ENCODE measurements at regions not wholly inside any gene's neighbourhood (a gene's known extent, or its start where the extent isn't known, plus 50 kb on each side); places are given as distances from the start of the nearest gene placed in this dataset.

- H3K27ac Mint-ChIP-seq, result no peak overlapping the region
- no peak overlapping the region for H3K4me3 Mint-ChIP-seq
- H3K4me1 Mint-ChIP-seq (ENCODE audit: low read depth), result peaks cover 54% of the 10 kb centered on the region
- DNase-seq, result no peak
- H3K36me3 Mint-ChIP-seq (ENCODE audit: insufficient read depth in 2 of 2), result no peaks in the 10 kb centered on the region
- no peak for ATAC-seq (replicated peaks in 1 of 2)
- peaks cover 17% of the 10 kb centered on the region for H3K27me3 Mint-ChIP-seq (ENCODE audit: low read depth)
- H3K9me3 Mint-ChIP-seq, result no peaks in the 10 kb centered on the region
Measured at GRCh38 chr5:68431601-68432337, 216.2 kb downstream of the PIK3R1 start.

GRCh38 chr5:68432682-68433081 lies 217.1 kb downstream of the PIK3R1 start:
- Mint-ChIP-seq H3K27me3 (ENCODE audit: low read depth) (peaks cover 13% of the 10 kb centered on the region), H3K4me1 (ENCODE audit: low read depth) (peaks cover 53% of the 10 kb centered on the region), H3K36me3 (ENCODE audit: insufficient read depth in 2 of 2) (no peaks in the 10 kb centered on the region), H3K9me3 (no peaks in the 10 kb centered on the region), H3K27ac (no peak overlapping the region), H3K4me3 (peak overlapping the region in 1 of 2 donors; percentile 20)
- no peak for ATAC-seq (replicated peaks in 1 of 2)
- DNase-seq, result peak; percentile 9 to 16

- peaks cover 20% of the 10 kb centered on the region for H3K27me3 Mint-ChIP-seq (ENCODE audit: low read depth)
- no peaks in the 10 kb centered on the region for H3K9me3 Mint-ChIP-seq
- ATAC-seq (replicated peaks in 1 of 2), result no peak
- peak overlapping the region; percentile 90 for H3K27ac Mint-ChIP-seq
- no peak for DNase-seq
- H3K36me3 Mint-ChIP-seq (ENCODE audit: insufficient read depth in 2 of 2), result no peaks in the 10 kb centered on the region
- peaks cover 53% of the 10 kb centered on the region for H3K4me1 Mint-ChIP-seq (ENCODE audit: low read depth)
- H3K4me3 Mint-ChIP-seq, result peak overlapping the region; percentile 69 to 77
Measured at GRCh38 chr5:68433526-68433922, 218.0 kb downstream of the PIK3R1 start.

- Mint-ChIP-seq H3K4me1 (ENCODE audit: low read depth) (peaks cover 53% of the 10 kb centered on the region), H3K9me3 (no peaks in the 10 kb centered on the region), H3K4me3 (peak overlapping the region; percentile 69 to 77), H3K27me3 (ENCODE audit: low read depth) (peaks cover 25% of the 10 kb centered on the region), H3K27ac (peak overlapping the region; percentile 90), H3K36me3 (ENCODE audit: insufficient read depth in 2 of 2) (no peaks in the 10 kb centered on the region)
- peak; percentile 95 for ATAC-seq (replicated peaks in 1 of 2)
- peak; percentile 93 to 96 for DNase-seq
Measured at GRCh38 chr5:68433923-68434879, 218.6 kb downstream of the PIK3R1 start.

- DNase-seq, result no peak
- peak overlapping the region in 1 of 2 donors; percentile 69 for H3K4me3 Mint-ChIP-seq
- peaks cover 51% of the 10 kb centered on the region for H3K4me1 Mint-ChIP-seq (ENCODE audit: low read depth)
- no peaks in the 10 kb centered on the region for H3K9me3 Mint-ChIP-seq
- no peak for ATAC-seq (replicated peaks in 1 of 2)
- H3K36me3 Mint-ChIP-seq (ENCODE audit: insufficient read depth in 2 of 2), result no peaks in the 10 kb centered on the region
- H3K27me3 Mint-ChIP-seq (ENCODE audit: low read depth), result peaks cover 24% of the 10 kb centered on the region
- no peak overlapping the region for H3K27ac Mint-ChIP-seq
Measured at GRCh38 chr5:68435611-68436010, 220.1 kb downstream of the PIK3R1 start.

GRCh38 chr5:68436686-68437520 lies 221.3 kb downstream of the PIK3R1 start:
- Mint-ChIP-seq H3K27me3 (ENCODE audit: low read depth) (peaks cover 24% of the 10 kb centered on the region), H3K36me3 (ENCODE audit: insufficient read depth in 2 of 2) (no peaks in the 10 kb centered on the region), H3K27ac (no peak overlapping the region), H3K4me3 (no peak overlapping the region), H3K9me3 (no peaks in the 10 kb centered on the region), H3K4me1 (ENCODE audit: low read depth) (peaks cover 50% of the 10 kb centered on the region)
- ATAC-seq (replicated peaks in 1 of 2) (no peak), DNase-seq (no peak)

GRCh38 chr5:68438876-68439275 lies 223.3 kb downstream of the PIK3R1 start:
- Mint-ChIP-seq H3K9me3 (no peaks in the 10 kb centered on the region), H3K27me3 (ENCODE audit: low read depth) (peaks cover 35% of the 10 kb centered on the region), H3K27ac (no peak overlapping the region), H3K36me3 (ENCODE audit: insufficient read depth in 2 of 2) (no peaks in the 10 kb centered on the region), H3K4me1 (ENCODE audit: low read depth) (peaks cover 44% of the 10 kb centered on the region), H3K4me3 (no peak overlapping the region)
- ATAC-seq (replicated peaks in 1 of 2) (no peak), DNase-seq (no peak)

GRCh38 chr5:68440245-68440644 lies 224.7 kb downstream of the PIK3R1 start:
- H3K4me3 Mint-ChIP-seq, result no peak overlapping the region
- peaks cover 30% of the 10 kb centered on the region for H3K4me1 Mint-ChIP-seq (ENCODE audit: low read depth)
- ATAC-seq (replicated peaks in 1 of 2) (no peak), DNase-seq (no peak)
- no peaks in the 10 kb centered on the region for H3K36me3 Mint-ChIP-seq (ENCODE audit: insufficient read depth in 2 of 2)
- peaks cover 35% of the 10 kb centered on the region for H3K27me3 Mint-ChIP-seq (ENCODE audit: low read depth)
- no peaks in the 10 kb centered on the region for H3K9me3 Mint-ChIP-seq
- no peak overlapping the region for H3K27ac Mint-ChIP-seq

GRCh38 chr5:68440651-68441050 lies 225.1 kb downstream of the PIK3R1 start:
- peaks cover 35% of the 10 kb centered on the region for H3K27me3 Mint-ChIP-seq (ENCODE audit: low read depth)
- no peak for ATAC-seq (replicated peaks in 1 of 2)
- peaks cover 26% of the 10 kb centered on the region for H3K4me1 Mint-ChIP-seq (ENCODE audit: low read depth)
- DNase-seq, result no peak
- H3K36me3 Mint-ChIP-seq (ENCODE audit: insufficient read depth in 2 of 2), result no peaks in the 10 kb centered on the region
- no peak overlapping the region for H3K4me3 Mint-ChIP-seq
- H3K27ac Mint-ChIP-seq, result no peak overlapping the region
- H3K9me3 Mint-ChIP-seq, result no peaks in the 10 kb centered on the region

- ATAC-seq (replicated peaks in 1 of 2) (peak; percentile 89 to 94), DNase-seq (peak in 1 of 2 donors; percentile 35)
- H3K4me1 Mint-ChIP-seq (ENCODE audit: low read depth), result peaks cover 25% of the 10 kb centered on the region
- peak overlapping the region; percentile 8 for H3K27ac Mint-ChIP-seq
- no peaks in the 10 kb centered on the region for H3K9me3 Mint-ChIP-seq
- peaks cover 35% of the 10 kb centered on the region for H3K27me3 Mint-ChIP-seq (ENCODE audit: low read depth)
- H3K36me3 Mint-ChIP-seq (ENCODE audit: insufficient read depth in 2 of 2), result no peaks in the 10 kb centered on the region
- H3K4me3 Mint-ChIP-seq, result peak overlapping the region in 1 of 2 donors; percentile 10
Measured at GRCh38 chr5:68441309-68442073, 225.9 kb downstream of the PIK3R1 start.

- Mint-ChIP-seq H3K9me3 (no peaks in the 10 kb centered on the region), H3K4me1 (ENCODE audit: low read depth) (peaks cover 25% of the 10 kb centered on the region), H3K27ac (no peak overlapping the region), H3K27me3 (ENCODE audit: low read depth) (peaks cover 33% of the 10 kb centered on the region), H3K4me3 (no peak overlapping the region), H3K36me3 (ENCODE audit: insufficient read depth in 2 of 2) (no peaks in the 10 kb centered on the region)
- ATAC-seq (replicated peaks in 1 of 2) (no peak), DNase-seq (no peak)
Measured at GRCh38 chr5:68443091-68443490, 227.5 kb downstream of the PIK3R1 start.

GRCh38 chr5:68444048-68444447 lies 228.5 kb downstream of the PIK3R1 start:
- DNase-seq, result no peak
- Mint-ChIP-seq H3K36me3 (ENCODE audit: insufficient read depth in 2 of 2) (no peaks in the 10 kb centered on the region), H3K4me1 (ENCODE audit: low read depth) (peaks cover 25% of the 10 kb centered on the region), H3K27ac (no peak overlapping the region), H3K4me3 (no peak overlapping the region), H3K27me3 (ENCODE audit: low read depth) (peaks cover 30% of the 10 kb centered on the region), H3K9me3 (peaks cover 0 to 1% of the 10 kb centered on the region in 2 donors)
- no peak for ATAC-seq (replicated peaks in 1 of 2)
